ENCODE measurements at regions not wholly inside any gene's neighbourhood (a gene's known extent, or its start where the extent isn't known, plus 50 kb on each side); places are given as distances from the start of the nearest gene placed in this dataset.

GRCh38 chr14:86739761-86740160 is 1209.8 kb downstream of the FLRT2 start:
- TF ChIP-seq CTCF (IDR thresholded peaks at IDR 0.05; ENCODE audit: low read depth, low read length, missing input control), result no peak
- no peak for TF ChIP-seq REST (IDR thresholded peaks at IDR 0.05)
- no peak for TF ChIP-seq RXRA (IDR thresholded peaks at IDR 0.05)
- TF ChIP-seq EGR1 (IDR thresholded peaks at IDR 0.05; ENCODE audit: low read depth in 2 of 2), result no peak
- TF ChIP-seq TAF1 (conservative IDR thresholded peaks at IDR 0.05), result no peak
- no peak for TF ChIP-seq SP1 (IDR thresholded peaks at IDR 0.05)
- TF ChIP-seq YY1 (IDR thresholded peaks at IDR 0.05), result no peak
- no peak for TF ChIP-seq GABPA (IDR thresholded peaks at IDR 0.05 in 1 of 2, conservative IDR thresholded peaks at IDR 0.05 in 1 of 2)
